Activated B cell treated with CpG ODN at 0.5 μM for 24 hours (primary cell): ENCODE measurements at regions not wholly inside any gene's neighbourhood (a gene's known extent, or its start where the extent isn't known, plus 50 kb on each side); places are given as distances from the start of the nearest gene placed in this dataset.
A peak's percentile ranks its signal among the peaks of the same experiment; 100 is the strongest.

Source experiments
- ATAC-seq: fragments of 200-7000 bp; cut with Tn5 transposase; one replicate; pipeline ENCODE4 v1.10.0; 2021; ENCODE audit warnings: low read depth, mild to moderate bottlenecking, moderate library complexity
- CTCF ChIA-PET: fragments of 350-600 bp; sonication (Branson Sonifier 250); formaldehyde crosslinking; loops from one replicate; lab custom pipeline; 2021; ENCODE audit warnings: antibody characterized with exemption; lab: Charles Lee
- POLR2A ChIA-PET: fragments of 350-600 bp; sonication (Branson Sonifier 250); formaldehyde crosslinking; loops from one replicate; lab custom pipeline; 2021; ENCODE audit warnings: antibody characterized with exemption; lab: Charles Lee
- DNase-seq: peaks from one replicate; pipeline ENCODE4 v3.0.0; 2022
- H3K27ac Mint-ChIP-seq: one replicate; pipeline ENCODE4 v1.8.0; 2020; ENCODE audit warnings: mixed read lengths
- H3K27me3 Mint-ChIP-seq: one replicate; pipeline ENCODE4 v1.8.0; 2021; ENCODE audit warnings: mixed read lengths
- H3K36me3 Mint-ChIP-seq: one replicate; pipeline ENCODE4 v1.8.0; 2021; ENCODE audit warnings: low read depth, mixed read lengths
- H3K4me1 Mint-ChIP-seq: one replicate; pipeline ENCODE4 v1.8.0; 2021; ENCODE audit warnings: mixed read lengths
- H3K4me3 Mint-ChIP-seq: one replicate; pipeline ENCODE4 v1.8.0; 2020; ENCODE audit warnings: mild to moderate bottlenecking, mixed read lengths
- H3K9me3 Mint-ChIP-seq: one replicate; pipeline ENCODE4 v1.8.0; 2020; ENCODE audit warnings: mixed read lengths
- CTCF ChIP-seq: fragments of 200-600 bp; IDR thresholded peaks from one replicate; pipeline ENCODE4 v1.8.0; 2022; ENCODE audit warnings: antibody characterized with exemption, mild to moderate bottlenecking
- intact Hi-C: fragments of 100-400 bp; cut with micrococcal nuclease; formaldehyde crosslinking; loops from one replicate; pipeline ENCODE4 v1.15.1; 2024

- no peak for TF ChIP-seq CTCF
- ATAC-seq (no peak), DNase-seq (no peak)
- Mint-ChIP-seq H3K27me3 (no peaks in the 10 kb centered on the region), H3K27ac (no peak overlapping the region), H3K36me3 (peaks cover 2% of the 10 kb centered on the region), H3K4me3 (no peak overlapping the region), H3K9me3 (peaks cover 11% of the 10 kb centered on the region), H3K4me1 (no peaks in the 10 kb centered on the region)
- intact Hi-C loops: no loop called here
- ChIA-PET CTCF (no interaction called here), POLR2A (no interaction called here)
Measured at GRCh38 chr5:89105171-89105695, 222.2 kb upstream of the MEF2C start.

GRCh38 chr5:89098199-89098756, 215.3 kb upstream of the MEF2C start:
- DNase-seq (no peak), ATAC-seq (no peak)
- Mint-ChIP-seq H3K27me3 (no peaks in the 10 kb centered on the region), H3K9me3 (peaks cover 3% of the 10 kb centered on the region), H3K27ac (no peak overlapping the region), H3K4me1 (peaks cover 14% of the 10 kb centered on the region), H3K36me3 (no peaks in the 10 kb centered on the region), H3K4me3 (no peak overlapping the region)
- TF ChIP-seq CTCF: no peak
- ChIA-PET CTCF (no interaction called here), POLR2A (no interaction called here)
- intact Hi-C loops: loop anchor here (5.0 kb wide), 1 partner anchor 214 kb away; no protein-coding TSS in a partner anchor

GRCh38 chr5:89097103-89097502, 214.1 kb upstream of the MEF2C start:
- H3K9me3 Mint-ChIP-seq: peaks cover 5% of the 10 kb centered on the region
- ChIA-PET CTCF (interaction anchor here (1.0 kb wide), 1 partner anchor 14 kb away, joined by 4 read pairs; no protein-coding TSS in a partner anchor), POLR2A (interaction anchor here (0.9 to 1.0 kb wide), 2 partner anchors 207 to 213 kb away, joined by 4 to 5 read pairs; partner anchors contain the start of gene MEF2C)
- peaks cover 14% of the 10 kb centered on the region for H3K4me1 Mint-ChIP-seq
- intact Hi-C loops: loop anchor here (5.0 kb wide), 1 partner anchor 215 kb away; no protein-coding TSS in a partner anchor
- peak overlapping the region; percentile 38 for H3K4me3 Mint-ChIP-seq
- peak overlapping the region; percentile 69 for H3K27ac Mint-ChIP-seq
- ATAC-seq (peak; percentile 25), DNase-seq (no peak)
- no peak for TF ChIP-seq CTCF
- no peaks in the 10 kb centered on the region for H3K36me3 Mint-ChIP-seq
- no peaks in the 10 kb centered on the region for H3K27me3 Mint-ChIP-seq

GRCh38 chr5:89095341-89095740, 212.4 kb upstream of the MEF2C start:
- POLR2A ChIA-PET: interaction anchor here (0.5 kb wide), 1 partner anchor 206 kb away, joined by 3 read pairs; no protein-coding TSS in a partner anchor
- intact Hi-C loops: loop anchor here (5.0 kb wide), 1 partner anchor 217 kb away; no protein-coding TSS in a partner anchor
- H3K4me3 Mint-ChIP-seq: no peak overlapping the region

More at GRCh38 chr5:89095341-89095740, 212.4 kb upstream of the MEF2C start:
- CTCF ChIA-PET: no interaction called here
- DNase-seq (no peak), ATAC-seq (no peak)
- no peaks in the 10 kb centered on the region for H3K27me3 Mint-ChIP-seq
- H3K9me3 Mint-ChIP-seq: peaks cover 5% of the 10 kb centered on the region
- peaks cover 14% of the 10 kb centered on the region for H3K4me1 Mint-ChIP-seq
- no peak for TF ChIP-seq CTCF
- H3K27ac Mint-ChIP-seq: no peak overlapping the region
- no peaks in the 10 kb centered on the region for H3K36me3 Mint-ChIP-seq
